HEK293T (cell line): ENCODE measurements at regions not wholly inside any gene's neighbourhood (a gene's known extent, or its start where the extent isn't known, plus 50 kb on each side); places are given as distances from the start of the nearest gene placed in this dataset.
A peak's percentile ranks its signal among the peaks of the same experiment; 100 is the strongest.

Experiments
- CTCF ChIA-PET: fragments of 350-600 bp; formaldehyde crosslinking; extraction: SDS; loops from one replicate; lab custom pipeline; 2021; ENCODE audit warnings: antibody characterized with exemption, inconsistent platforms; lab: Yijun Ruan, JAX
- POLR2A ChIA-PET: fragments of 350-600 bp; formaldehyde crosslinking; extraction: SDS; loops from one replicate; lab custom pipeline; 2020; ENCODE audit warnings: antibody characterized with exemption, inconsistent platforms; lab: Yijun Ruan, JAX
- DNase-seq: peaks from one replicate; pipeline ENCODE4 v3.0.0; 2012; ENCODE audit warnings: mixed read lengths; ENCODE audit errors: extremely low spot score
- ARNT ChIP-seq: fragments of 450-650 bp; IDR thresholded peaks from 2 replicates; pipeline ENCODE4 v1.6.1; 2017; ENCODE audit warnings: mild to moderate bottlenecking
- BHLHE40 ChIP-seq: fragments of 450-650 bp; IDR thresholded peaks from 2 replicates; pipeline ENCODE4 v1.6.1; 2016; ENCODE audit warnings: mild to moderate bottlenecking, moderate library complexity, borderline replicate concordance
- CTBP1 ChIP-seq: fragments of 450-650 bp; IDR thresholded peaks from 2 replicates; pipeline ENCODE4 v1.6.1; 2016; ENCODE audit warnings: borderline replicate concordance
- ELF4 ChIP-seq: fragments of 450-650 bp; IDR thresholded peaks from 2 replicates; pipeline ENCODE4 v1.6.1; 2017; ENCODE audit warnings: antibody characterized with exemption
- FOXA1 ChIP-seq: fragments of 450-650 bp; IDR thresholded peaks from 2 replicates; pipeline ENCODE4 v1.6.1; 2016; ENCODE audit warnings: mild to moderate bottlenecking
- FOXK2 ChIP-seq: fragments of 450-650 bp; IDR thresholded peaks from 2 replicates; pipeline ENCODE4 v1.6.1; 2016; ENCODE audit warnings: mild to moderate bottlenecking
- FOXM1 ChIP-seq: fragments of 450-650 bp; IDR thresholded peaks from 2 replicates; pipeline ENCODE4 v1.6.1; 2017; ENCODE audit warnings: mild to moderate bottlenecking, borderline replicate concordance
- HDGF ChIP-seq: fragments of 450-650 bp; IDR thresholded peaks from 2 replicates; pipeline ENCODE4 v1.6.1; 2017; ENCODE audit warnings: antibody characterized with exemption, borderline replicate concordance
- L3MBTL2 ChIP-seq: fragments of 450-650 bp; conservative IDR thresholded peaks from 2 replicates; pipeline ENCODE4 v1.6.1; 2016; ENCODE audit warnings: mild to moderate bottlenecking
- LEF1 ChIP-seq: fragments of 450-650 bp; IDR thresholded peaks from 2 replicates; pipeline ENCODE4 v1.6.1; 2017; ENCODE audit warnings: mild to moderate bottlenecking, borderline replicate concordance
- NFRKB ChIP-seq: fragments of 450-650 bp; IDR thresholded peaks from 2 replicates; pipeline ENCODE4 v1.6.1; 2016; ENCODE audit warnings: mild to moderate bottlenecking, moderate library complexity
- PKNOX1 ChIP-seq: fragments of 450-650 bp; IDR thresholded peaks from 2 replicates; pipeline ENCODE4 v1.6.1; 2016
- SP1 ChIP-seq: fragments of 450-650 bp; IDR thresholded peaks from 2 replicates; pipeline ENCODE4 v1.6.1; 2017
- SUZ12 ChIP-seq: fragments of 450-650 bp; IDR thresholded peaks from 2 replicates; pipeline ENCODE4 v1.6.1; 2016; ENCODE audit warnings: mild to moderate bottlenecking
- TARDBP ChIP-seq: fragments of 450-650 bp; IDR thresholded peaks from 2 replicates; pipeline ENCODE4 v1.6.1; 2016
- ZNF384 ChIP-seq: fragments of 450-650 bp; IDR thresholded peaks from 2 replicates; pipeline ENCODE4 v1.6.1; 2016

- DNase-seq: no peak
- POLR2A ChIA-PET: interaction anchor here (1.0 to 2.0 kb wide), 2 partner anchors 14 to 38 kb away, joined by 3 to 5 read pairs; no protein-coding TSS in a partner anchor
- CTCF ChIA-PET: no interaction called here
- no peak for TF ChIP-seq PKNOX1
Measured at GRCh38 chr5:126016256-126016655, 407.0 kb upstream of the GRAMD2B start.

DNA sequence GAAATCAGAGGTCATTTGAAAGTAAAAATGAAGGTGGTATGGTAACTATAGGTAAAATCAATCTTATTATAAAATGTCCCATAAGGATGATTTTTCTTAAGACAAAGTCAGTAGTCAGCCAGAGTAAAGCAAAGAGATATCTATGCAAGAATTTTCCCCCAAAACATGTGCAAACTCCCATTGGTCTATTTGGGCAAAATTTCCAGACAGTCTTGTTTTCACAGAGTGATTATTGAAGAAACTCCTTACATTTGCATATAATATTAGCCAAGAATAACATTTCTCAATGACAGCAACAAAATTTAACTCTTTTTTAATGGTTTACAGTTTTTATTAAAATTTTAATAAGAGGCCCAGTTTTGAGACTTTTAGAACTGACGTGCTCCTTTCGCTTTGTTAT, 406.1 kb upstream of the GRAMD2B start:
- DNase-seq: no peak
- CTCF ChIA-PET: no interaction called here
- TF ChIP-seq ELF4 (no peak), SP1 (no peak), SUZ12 (no peak), L3MBTL2 (no peak), BHLHE40 (no peak), ZNF384 (no peak), HDGF (no peak), LEF1 (no peak), FOXK2 (no peak), FOXM1 (no peak), FOXA1 (no peak), NFRKB (no peak), PKNOX1 (no peak), CTBP1 (no peak)
- POLR2A ChIA-PET: no interaction called here

- ChIA-PET POLR2A (no interaction called here), CTCF (no interaction called here)
- no peak for DNase-seq
- TF ChIP-seq SUZ12: no peak
- TF ChIP-seq L3MBTL2: peak; percentile 56
- TF ChIP-seq ZNF384: no peak
- TF ChIP-seq FOXK2: no peak
- TF ChIP-seq HDGF: no peak
Measured at GRCh38 chr5:126020770-126021169, 402.4 kb upstream of the GRAMD2B start.

DNA sequence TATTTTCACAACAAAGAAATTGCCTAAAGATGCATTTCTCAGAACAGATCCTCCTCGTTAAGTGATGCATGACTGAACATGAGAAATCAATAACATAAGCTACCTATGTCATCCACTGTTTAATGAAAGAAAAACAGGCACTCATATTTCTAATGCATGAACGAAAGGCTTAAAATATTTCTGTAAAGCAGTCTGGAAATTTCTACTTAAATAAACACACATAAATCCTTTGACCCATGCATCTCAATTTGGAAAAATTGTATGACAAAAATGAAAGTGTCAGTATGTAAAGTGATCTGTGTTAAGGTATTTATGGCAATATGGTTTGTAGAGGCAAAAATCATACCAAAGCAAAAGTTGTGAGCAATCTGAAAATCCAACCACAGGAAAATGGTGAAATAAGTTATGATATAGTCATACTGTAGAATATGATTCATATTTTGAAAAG, 399.2 kb upstream of the GRAMD2B start:
- POLR2A ChIA-PET: no interaction called here
- CTCF ChIA-PET: no interaction called here
- TF ChIP-seq FOXM1 (no peak), PKNOX1 (peak; percentile 31)
- DNase-seq: no peak

DNA sequence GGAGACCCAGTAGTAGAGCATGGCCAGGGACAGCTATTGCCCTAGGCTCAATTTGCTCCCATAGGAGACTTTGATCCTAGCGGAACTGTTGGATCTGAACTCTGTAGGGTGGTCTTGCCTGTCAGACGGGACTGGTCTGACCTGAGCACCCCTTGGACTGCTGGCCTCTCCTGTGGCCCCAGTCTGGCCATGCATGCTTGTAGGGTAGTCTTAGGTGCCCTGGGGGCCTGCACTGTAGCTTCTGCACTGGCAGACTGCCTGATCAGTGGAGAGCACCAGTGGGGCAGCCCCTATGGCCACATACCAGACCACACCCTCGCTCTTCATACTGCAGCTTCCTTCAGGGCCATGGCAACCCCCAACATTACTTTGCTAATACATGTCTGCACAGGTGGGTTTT, 396.1 kb upstream of the GRAMD2B start:
- no peak for TF ChIP-seq ARNT
- TF ChIP-seq FOXM1: no peak
- TF ChIP-seq BHLHE40: no peak
- TF ChIP-seq NFRKB: no peak
- no peak for TF ChIP-seq HDGF
- no peak for TF ChIP-seq SP1
- TF ChIP-seq ZNF384: no peak
- no peak for TF ChIP-seq FOXK2
- no peak for TF ChIP-seq SUZ12
- TF ChIP-seq ELF4: no peak
- no peak for TF ChIP-seq PKNOX1
- TF ChIP-seq LEF1: no peak
- TF ChIP-seq TARDBP: no peak
- no peak for TF ChIP-seq L3MBTL2
- TF ChIP-seq FOXA1: no peak
- CTCF ChIA-PET: no interaction called here
- no peak for DNase-seq
- POLR2A ChIA-PET: no interaction called here

- DNase-seq: no peak
- ChIA-PET CTCF (no interaction called here), POLR2A (no interaction called here)
- TF ChIP-seq ARNT: no peak
- no peak for TF ChIP-seq PKNOX1
- TF ChIP-seq ZNF384: no peak
- TF ChIP-seq LEF1: no peak
- TF ChIP-seq HDGF: no peak
- no peak for TF ChIP-seq ELF4
- no peak for TF ChIP-seq FOXK2
- TF ChIP-seq L3MBTL2: no peak
- TF ChIP-seq SP1: no peak
- TF ChIP-seq FOXA1: no peak
- TF ChIP-seq TARDBP: no peak
- no peak for TF ChIP-seq CTBP1
- no peak for TF ChIP-seq BHLHE40
- TF ChIP-seq FOXM1: no peak
- TF ChIP-seq SUZ12: no peak
- no peak for TF ChIP-seq NFRKB
Measured at GRCh38 chr5:126027652-126028051, 395.6 kb upstream of the GRAMD2B start.
